CD14-positive monocyte (primary cell): ENCODE measurements at regions not wholly inside any gene's neighbourhood (a gene's known extent, or its start where the extent isn't known, plus 50 kb on each side); places are given as distances from the start of the nearest gene placed in this dataset.

ENCODE experiments used
- DNase-seq, 3 donors: peaks; one replicate each; pipeline ENCODE4 v3.0.0-alpha.2; 2011 to 2022
- H2AFZ ChIP-seq: 2 replicates; pipeline ENCODE4 v1.6.0; 2012; ENCODE audit warnings: mild to moderate bottlenecking, low read depth, low read length, inconsistent platforms; ENCODE audit not compliant: insufficient read depth, poor library complexity, severe bottlenecking
- H3K27ac ChIP-seq, 2 donors: 1 replicate in 1 of 2; 2 replicates in 1 of 2; pipeline ENCODE4 v1.5.1; 2012 to 2013; ENCODE audit warnings: low read length in 2 of 2, control low read depth in 1 of 2, inconsistent platforms in 1 of 2, low read depth in 1 of 2, mild to moderate bottlenecking in 1 of 2
- H3K27me3 ChIP-seq, 2 donors: one replicate each; pipeline versions ENCODE4 v1.6.0 to v1.6.1; 2011 to 2013; ENCODE audit warnings: low read length in 2 of 2; ENCODE audit not compliant: control insufficient read depth in 2 of 2, insufficient read depth in 2 of 2
- H3K36me3 ChIP-seq, 2 donors: replicated peaks in 1 of 2; 1 replicate in 1 of 2; 2 replicates in 1 of 2; pipeline versions ENCODE4 v1.5.1 to v1.6.1; 2012 to 2013; ENCODE audit warnings: low read length in 2 of 2, control low read depth in 1 of 2, inconsistent platforms in 1 of 2, mild to moderate bottlenecking in 1 of 2; ENCODE audit not compliant: insufficient read depth in 2 of 2, control insufficient read depth in 1 of 2
- H3K4me1 ChIP-seq, 2 donors: 1 replicate in 1 of 2; 2 replicates in 1 of 2; pipeline versions ENCODE4 v1.5.1 to v1.6.1; 2012 to 2013; ENCODE audit warnings: low read length in 2 of 2, control low read depth in 1 of 2, inconsistent platforms in 1 of 2, mild to moderate bottlenecking in 1 of 2, moderate library complexity in 1 of 2; ENCODE audit not compliant: insufficient read depth in 2 of 2, control insufficient read depth in 1 of 2
- H3K4me2 ChIP-seq: replicated peaks from 2 replicates; pipeline ENCODE3; 2012; ENCODE audit warnings: low read length, moderate library complexity, mild to moderate bottlenecking; ENCODE audit not compliant: poor library complexity, severe bottlenecking; ENCODE audit errors: extremely low read depth
- H3K4me3 ChIP-seq, 3 experiments: fragments of 200-600 bp in 1 of 3; sonication (generic) in 1 of 3; replicated peaks in 1 of 3; 1 replicate in 2 of 3; 2 replicates in 1 of 3; pipeline ENCODE4 v1.5.1; 2011 to 2013; ENCODE audit warnings: low read length in 3 of 3, mild to moderate bottlenecking in 3 of 3, control low read depth in 2 of 3, low read depth in 2 of 3, inconsistent platforms in 1 of 3, moderate library complexity in 1 of 3
- H3K79me2 ChIP-seq: 2 replicates; pipeline ENCODE4 v1.6.0; 2012; ENCODE audit warnings: mild to moderate bottlenecking, control low read depth, inconsistent platforms, low read length, moderate library complexity; ENCODE audit not compliant: insufficient read depth
- H3K9ac ChIP-seq: 2 replicates; pipeline ENCODE4 v1.6.0; 2017; ENCODE audit warnings: low read length, mild to moderate bottlenecking; ENCODE audit not compliant: insufficient read depth, poor library complexity, severe bottlenecking
- H3K9me3 ChIP-seq, 2 donors: replicated peaks in 1 of 2; 1 replicate in 1 of 2; 2 replicates in 1 of 2; pipeline versions ENCODE4 v1.5.1 to v1.6.1; 2012 to 2013; ENCODE audit warnings: low read length in 2 of 2, control low read depth in 1 of 2; ENCODE audit not compliant: control insufficient read depth in 1 of 2, insufficient read depth in 1 of 2
- H4K20me1 ChIP-seq: 2 replicates; pipeline ENCODE4 v1.6.0; 2012; ENCODE audit warnings: mild to moderate bottlenecking, low read length, control low read depth, moderate library complexity; ENCODE audit not compliant: insufficient read depth
- H3K27ac Mint-ChIP-seq, 7 donors: one replicate each; pipeline ENCODE4 v1.8.0; 2020; ENCODE audit warnings: mild to moderate bottlenecking in 7 of 7, mixed read lengths in 7 of 7, moderate library complexity in 6 of 7, inconsistent platforms in 2 of 7
- H3K27me3 Mint-ChIP-seq, 3 donors: one replicate each; pipeline ENCODE4 v1.8.0; 2021 to 2022; ENCODE audit warnings: low read depth in 3 of 3, mild to moderate bottlenecking in 3 of 3, mixed read lengths in 3 of 3, moderate library complexity in 3 of 3, inconsistent platforms in 1 of 3
- H3K36me3 Mint-ChIP-seq, 2 donors: one replicate each; pipeline ENCODE4 v1.8.0; 2020; ENCODE audit warnings: mixed read lengths in 2 of 2, inconsistent platforms in 1 of 2, mild to moderate bottlenecking in 1 of 2
- H3K4me1 Mint-ChIP-seq: one replicate; pipeline ENCODE4 v1.8.0; 2020; ENCODE audit warnings: mild to moderate bottlenecking, mixed read lengths
- H3K4me3 Mint-ChIP-seq, 2 donors: one replicate each; pipeline ENCODE4 v1.8.0; 2020; ENCODE audit warnings: mild to moderate bottlenecking in 2 of 2, mixed read lengths in 2 of 2, moderate library complexity in 1 of 2
- H3K9me3 Mint-ChIP-seq, 7 donors: one replicate each; pipeline ENCODE4 v1.8.0; 2020 to 2022; ENCODE audit warnings: mixed read lengths in 7 of 7, mild to moderate bottlenecking in 6 of 7, moderate library complexity in 6 of 7, inconsistent platforms in 2 of 7
- WGBS: methylation state at CpG from one replicate; pipeline ENCODE4 v1.1.5; 2013; ENCODE audit warnings: missing lambda C conversion rate; ENCODE audit not compliant: insufficient coverage; 5-methylcytosine and 5-hydroxymethylcytosine counted together
- intact Hi-C, 2 donors: fragments of 100-400 bp; cut with micrococcal nuclease; formaldehyde crosslinking; loops; one replicate each; pipeline versions ENCODE4 v1.15.0 to v1.15.1; 2023
- TF ChIP-seq, protein P1 (sequence below): fragments of 200-600 bp; IDR thresholded peaks from one replicate; pipeline ENCODE4 v1.8.0; 2022; ENCODE audit warnings: antibody characterized with exemption, mild to moderate bottlenecking

- Histone ChIP-seq H3K27ac (no peak overlapping the region), H4K20me1 (no peaks in the 10 kb centered on the region), H3K27me3 (no peaks in the 10 kb centered on the region), H3K4me2 (no peak overlapping the region), H3K4me1 (no peaks in the 10 kb centered on the region), H3K36me3 (no peaks in the 10 kb centered on the region), H3K4me3 (no peak overlapping the region), H3K9me3 (no peaks in the 10 kb centered on the region), H2AFZ (no peak overlapping the region), H3K79me2 (no peaks in the 10 kb centered on the region), H3K9ac (no peak overlapping the region)
- Mint-ChIP-seq H3K27ac (no peak overlapping the region), H3K36me3 (no peaks in the 10 kb centered on the region), H3K9me3 (peaks cover 0 to 3% (median 0%) of the 10 kb centered on the region in 7 donors), H3K4me1 (no peaks in the 10 kb centered on the region), H3K27me3 (peaks cover 0 to 3% (median 0%) of the 10 kb centered on the region in 3 donors), H3K4me3 (no peak overlapping the region)
- no peak for DNase-seq
- TF ChIP-seq, protein P1, sequence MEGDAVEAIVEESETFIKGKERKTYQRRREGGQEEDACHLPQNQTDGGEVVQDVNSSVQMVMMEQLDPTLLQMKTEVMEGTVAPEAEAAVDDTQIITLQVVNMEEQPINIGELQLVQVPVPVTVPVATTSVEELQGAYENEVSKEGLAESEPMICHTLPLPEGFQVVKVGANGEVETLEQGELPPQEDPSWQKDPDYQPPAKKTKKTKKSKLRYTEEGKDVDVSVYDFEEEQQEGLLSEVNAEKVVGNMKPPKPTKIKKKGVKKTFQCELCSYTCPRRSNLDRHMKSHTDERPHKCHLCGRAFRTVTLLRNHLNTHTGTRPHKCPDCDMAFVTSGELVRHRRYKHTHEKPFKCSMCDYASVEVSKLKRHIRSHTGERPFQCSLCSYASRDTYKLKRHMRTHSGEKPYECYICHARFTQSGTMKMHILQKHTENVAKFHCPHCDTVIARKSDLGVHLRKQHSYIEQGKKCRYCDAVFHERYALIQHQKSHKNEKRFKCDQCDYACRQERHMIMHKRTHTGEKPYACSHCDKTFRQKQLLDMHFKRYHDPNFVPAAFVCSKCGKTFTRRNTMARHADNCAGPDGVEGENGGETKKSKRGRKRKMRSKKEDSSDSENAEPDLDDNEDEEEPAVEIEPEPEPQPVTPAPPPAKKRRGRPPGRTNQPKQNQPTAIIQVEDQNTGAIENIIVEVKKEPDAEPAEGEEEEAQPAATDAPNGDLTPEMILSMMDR = no peak
- 100% methylated on average over 1 of the region's 10 CpGs for WGBS
- intact Hi-C loops = no loop called here
Measured at GRCh38 chr10:8352171-8353075, 297.9 kb downstream of the GATA3 start.

GRCh38 chr10:8356283-8356682 lies 301.8 kb downstream of the GATA3 start:
- H3K4me2 ChIP-seq = no peak overlapping the region
- no peak overlapping the region for H3K4me3 ChIP-seq
- no peak overlapping the region for H3K27ac Mint-ChIP-seq
- WGBS = 97% methylated on average over 2 of the region's 2 CpGs
- H3K27me3 Mint-ChIP-seq = peaks cover under 1 to 3% (median 2%) of the 10 kb centered on the region in 3 donors
- H3K4me1 Mint-ChIP-seq = no peaks in the 10 kb centered on the region
- no peak overlapping the region for H2AFZ ChIP-seq
- no peak overlapping the region for H3K4me3 Mint-ChIP-seq
- H3K27ac ChIP-seq = no peak overlapping the region
- no peaks in the 10 kb centered on the region for H3K9me3 ChIP-seq
- no peak for DNase-seq
- H3K4me1 ChIP-seq = no peaks in the 10 kb centered on the region
- TF ChIP-seq, protein P1 = no peak
- H4K20me1 ChIP-seq = no peaks in the 10 kb centered on the region
- H3K9me3 Mint-ChIP-seq = peaks cover 0 to 3% (median 2%) of the 10 kb centered on the region in 7 donors
- intact Hi-C loops = no loop called here
- no peaks in the 10 kb centered on the region for H3K79me2 ChIP-seq
- no peaks in the 10 kb centered on the region for H3K36me3 ChIP-seq
- no peaks in the 10 kb centered on the region for H3K27me3 ChIP-seq
- H3K9ac ChIP-seq = no peak overlapping the region
- no peaks in the 10 kb centered on the region for H3K36me3 Mint-ChIP-seq
